Spleen (tissue), 7 donors: ENCODE measurements at regions not wholly inside any gene's neighbourhood (a gene's known extent, or its start where the extent isn't known, plus 50 kb on each side); places are given as distances from the start of the nearest gene placed in this dataset.

Experiments used
- CTCF ChIP-seq, 11 experiments: fragments of 200-600 bp in 7 of 11; fragments of 450-650 bp in 4 of 11; sonication (generic) in 4 of 11; IDR thresholded peaks in 8 of 11; conservative IDR thresholded peaks in 3 of 11; 1 replicate in 7 of 11; 2 replicates in 4 of 11; pipeline versions ENCODE4 v1.4.0 to v1.8.0; 2016 to 2021; ENCODE audit warnings: antibody characterized with exemption in 11 of 11, inconsistent platforms in 4 of 11, mild to moderate bottlenecking in 1 of 11
- POLR2AphosphoS5 ChIP-seq, 3 donors: sonication (generic); formaldehyde crosslinking; IDR thresholded peaks; one replicate each; pipeline ENCODE4 v1.5.1; 2017; ENCODE audit warnings: antibody characterized with exemption in 3 of 3
- donor health status: DM: no; HTN: no; CAD: no; lungs with moderate emphysema.
- donor health status: DM: no; HTN: no; CAD: no.
- donor health status: DM: no; HTN: no; CAD: no.

- TF ChIP-seq CTCF (IDR thresholded peaks at IDR 0.05 in 8 of 11, conservative IDR thresholded peaks at IDR 0.05 in 3 of 11) (no peak), POLR2AphosphoS5 (IDR thresholded peaks at IDR 0.05) (no peak)
Observed at GRCh38 chr7:39883812-39884390, 66.2 kb upstream of the CDK13 start.
